ENCODE measurements at regions not wholly inside any gene's neighbourhood (a gene's known extent, or its start where the extent isn't known, plus 50 kb on each side); places are given as distances from the start of the nearest gene placed in this dataset.
"Not testable (repeated sequence)": the region's sequence is repeated elsewhere in the genome, so short reads cannot be mapped to it uniquely, and the experiment has no call there.

- Mint-ChIP-seq H3K9me3 (ENCODE audit: unreplicated experiment) (peaks cover 22% of the 10 kb centered on the region), H3K4me1 (ENCODE audit: unreplicated experiment) (no peaks in the 10 kb centered on the region), H3K27ac (ENCODE audit: unreplicated experiment) (no peak overlapping the region), H3K36me3 (ENCODE audit: unreplicated experiment) (no peaks in the 10 kb centered on the region), H3K27me3 (ENCODE audit: unreplicated experiment) (no peaks in the 10 kb centered on the region), H3K4me3 (ENCODE audit: unreplicated experiment) (no peak overlapping the region)
- no peak for TF ChIP-seq CTCF (IDR thresholded peaks at IDR 0.05)
- no peak for DNase-seq (ENCODE audit: extremely low spot score, unreplicated experiment)
Observed at GRCh38 chr21:14677013-14677412, 130.9 kb upstream of the SAMSN1 start.

- Mint-ChIP-seq H3K27ac (ENCODE audit: unreplicated experiment) (no peak overlapping the region), H3K36me3 (ENCODE audit: unreplicated experiment) (no peaks in the 10 kb centered on the region), H3K9me3 (ENCODE audit: unreplicated experiment) (peaks cover 22% of the 10 kb centered on the region), H3K27me3 (ENCODE audit: unreplicated experiment) (no peaks in the 10 kb centered on the region), H3K4me1 (ENCODE audit: unreplicated experiment) (no peaks in the 10 kb centered on the region), H3K4me3 (ENCODE audit: unreplicated experiment) (no peak overlapping the region)
- no peak for TF ChIP-seq CTCF (IDR thresholded peaks at IDR 0.05)
- DNase-seq (ENCODE audit: extremely low spot score, unreplicated experiment) = no peak
Observed at GRCh38 chr21:14675774-14676530, 129.8 kb upstream of the SAMSN1 start.

GRCh38 chr21:14673649-14674048 is 127.5 kb upstream of the SAMSN1 start:
- Mint-ChIP-seq H3K27ac (ENCODE audit: unreplicated experiment) (no peak overlapping the region), H3K9me3 (ENCODE audit: unreplicated experiment) (peaks cover 20% of the 10 kb centered on the region), H3K4me3 (ENCODE audit: unreplicated experiment) (no peak overlapping the region), H3K4me1 (ENCODE audit: unreplicated experiment) (no peaks in the 10 kb centered on the region), H3K36me3 (ENCODE audit: unreplicated experiment) (no peaks in the 10 kb centered on the region), H3K27me3 (ENCODE audit: unreplicated experiment) (no peaks in the 10 kb centered on the region)
- TF ChIP-seq CTCF (IDR thresholded peaks at IDR 0.05) = no peak
- DNase-seq (ENCODE audit: extremely low spot score, unreplicated experiment) = no peak

- H3K9me3 Mint-ChIP-seq (ENCODE audit: unreplicated experiment) = peaks cover 8% of the 10 kb centered on the region
- H3K27ac Mint-ChIP-seq (ENCODE audit: unreplicated experiment) = no peak overlapping the region
- H3K4me3 Mint-ChIP-seq (ENCODE audit: unreplicated experiment) = no peak overlapping the region
- no peaks in the 10 kb centered on the region for H3K36me3 Mint-ChIP-seq (ENCODE audit: unreplicated experiment)
- no peak for TF ChIP-seq CTCF (IDR thresholded peaks at IDR 0.05)
- DNase-seq (ENCODE audit: extremely low spot score, unreplicated experiment) = no peak
- no peaks in the 10 kb centered on the region for H3K4me1 Mint-ChIP-seq (ENCODE audit: unreplicated experiment)
- no peaks in the 10 kb centered on the region for H3K27me3 Mint-ChIP-seq (ENCODE audit: unreplicated experiment)
Observed at GRCh38 chr21:14672466-14672865, 126.4 kb upstream of the SAMSN1 start.

- no peaks in the 10 kb centered on the region for H3K27me3 Mint-ChIP-seq (ENCODE audit: unreplicated experiment)
- no peak overlapping the region for H3K4me3 Mint-ChIP-seq (ENCODE audit: unreplicated experiment)
- no peak for DNase-seq (ENCODE audit: extremely low spot score, unreplicated experiment)
- peaks cover 17% of the 10 kb centered on the region for H3K9me3 Mint-ChIP-seq (ENCODE audit: unreplicated experiment)
- no peak overlapping the region for H3K27ac Mint-ChIP-seq (ENCODE audit: unreplicated experiment)
- TF ChIP-seq CTCF (IDR thresholded peaks at IDR 0.05) = no peak
- no peaks in the 10 kb centered on the region for H3K36me3 Mint-ChIP-seq (ENCODE audit: unreplicated experiment)
- H3K4me1 Mint-ChIP-seq (ENCODE audit: unreplicated experiment) = no peaks in the 10 kb centered on the region
Observed at GRCh38 chr21:14670409-14670808, 124.3 kb upstream of the SAMSN1 start.

GRCh38 chr21:14669092-14669491 is 123.0 kb upstream of the SAMSN1 start:
- H3K4me1 Mint-ChIP-seq (ENCODE audit: unreplicated experiment); H3K27ac Mint-ChIP-seq (ENCODE audit: unreplicated experiment); H3K27me3 Mint-ChIP-seq (ENCODE audit: unreplicated experiment); H3K4me3 Mint-ChIP-seq (ENCODE audit: unreplicated experiment); H3K36me3 Mint-ChIP-seq (ENCODE audit: unreplicated experiment); DNase-seq (ENCODE audit: extremely low spot score, unreplicated experiment): not testable (repeated sequence)
- peaks cover 23% of the 10 kb centered on the region for H3K9me3 Mint-ChIP-seq (ENCODE audit: unreplicated experiment)
